AG09319 (cell line): ENCODE measurements at regions not wholly inside any gene's neighbourhood (a gene's known extent, or its start where the extent isn't known, plus 50 kb on each side); places are given as distances from the start of the nearest gene placed in this dataset.

Experiments
- DNase-seq: peaks from one replicate; pipeline ENCODE4 v3.0.0-alpha.2; 2010; ENCODE audit warnings: low read depth; ENCODE audit errors: extremely low read depth
- TF ChIP-seq, protein P1 (sequence below): IDR thresholded peaks from 2 replicates; pipeline ENCODE4 v1.5.1; 2011; ENCODE audit warnings: low read depth, mild to moderate bottlenecking, inconsistent platforms, low read length, moderate library complexity

DNA sequence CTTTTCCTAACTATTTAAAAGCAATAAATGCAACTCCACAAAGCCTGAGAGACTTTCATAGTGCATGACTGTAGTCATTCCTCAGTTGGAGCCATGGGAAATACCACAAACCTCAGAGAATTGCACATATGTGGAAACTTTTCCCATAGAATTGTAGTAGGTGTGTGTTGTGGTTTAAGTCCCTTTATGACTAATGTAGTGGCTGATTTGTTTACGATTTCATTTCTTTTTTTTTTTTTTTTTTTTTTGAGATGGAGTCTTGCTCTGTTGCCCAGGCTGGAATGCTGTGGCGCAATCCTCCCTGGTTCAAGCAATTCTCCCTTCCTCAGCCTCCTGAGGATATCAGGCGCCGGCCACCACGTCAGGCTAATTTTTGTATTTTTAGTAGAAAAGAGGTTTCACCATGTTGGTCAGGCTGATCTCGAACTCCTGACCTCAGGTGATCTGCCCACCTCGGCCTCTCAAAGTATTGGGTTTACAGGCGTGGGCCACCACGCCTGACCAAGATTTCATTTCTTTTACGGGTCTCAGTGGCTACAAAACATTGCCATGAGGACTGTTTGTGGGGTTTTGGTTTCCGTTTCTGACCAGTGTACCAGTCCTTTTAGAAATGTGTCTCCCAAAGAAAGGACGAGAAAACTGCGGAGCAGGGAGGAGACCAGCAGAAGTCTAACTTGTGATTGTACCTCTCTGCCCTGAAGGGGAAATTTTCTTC is 212.1 kb upstream of the MARCKS start:
- peak; percentile 90 for DNase-seq
- TF ChIP-seq, protein P1, sequence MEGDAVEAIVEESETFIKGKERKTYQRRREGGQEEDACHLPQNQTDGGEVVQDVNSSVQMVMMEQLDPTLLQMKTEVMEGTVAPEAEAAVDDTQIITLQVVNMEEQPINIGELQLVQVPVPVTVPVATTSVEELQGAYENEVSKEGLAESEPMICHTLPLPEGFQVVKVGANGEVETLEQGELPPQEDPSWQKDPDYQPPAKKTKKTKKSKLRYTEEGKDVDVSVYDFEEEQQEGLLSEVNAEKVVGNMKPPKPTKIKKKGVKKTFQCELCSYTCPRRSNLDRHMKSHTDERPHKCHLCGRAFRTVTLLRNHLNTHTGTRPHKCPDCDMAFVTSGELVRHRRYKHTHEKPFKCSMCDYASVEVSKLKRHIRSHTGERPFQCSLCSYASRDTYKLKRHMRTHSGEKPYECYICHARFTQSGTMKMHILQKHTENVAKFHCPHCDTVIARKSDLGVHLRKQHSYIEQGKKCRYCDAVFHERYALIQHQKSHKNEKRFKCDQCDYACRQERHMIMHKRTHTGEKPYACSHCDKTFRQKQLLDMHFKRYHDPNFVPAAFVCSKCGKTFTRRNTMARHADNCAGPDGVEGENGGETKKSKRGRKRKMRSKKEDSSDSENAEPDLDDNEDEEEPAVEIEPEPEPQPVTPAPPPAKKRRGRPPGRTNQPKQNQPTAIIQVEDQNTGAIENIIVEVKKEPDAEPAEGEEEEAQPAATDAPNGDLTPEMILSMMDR = no peak

DNA sequence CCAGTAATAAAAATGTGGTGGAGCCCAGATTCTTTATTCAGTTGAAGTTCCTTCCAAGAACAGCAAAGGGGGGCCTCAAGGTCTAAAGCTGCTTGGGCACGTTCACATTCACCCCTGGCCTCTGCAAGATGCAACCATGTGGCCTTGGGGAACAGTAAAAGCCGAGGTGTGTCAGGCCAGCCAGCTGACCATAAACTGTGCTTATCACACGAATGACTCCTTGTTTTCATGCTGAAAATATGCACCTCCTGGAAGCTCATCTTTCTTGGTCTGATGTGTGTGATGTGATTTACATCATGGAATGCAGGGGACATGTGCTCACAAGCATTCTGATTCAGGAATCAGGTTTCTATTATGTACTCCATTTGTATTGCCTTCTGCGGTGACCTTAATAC is 211.6 kb upstream of the MARCKS start:
- TF ChIP-seq, protein P1 = no peak
- peak; percentile 40 for DNase-seq

DNA sequence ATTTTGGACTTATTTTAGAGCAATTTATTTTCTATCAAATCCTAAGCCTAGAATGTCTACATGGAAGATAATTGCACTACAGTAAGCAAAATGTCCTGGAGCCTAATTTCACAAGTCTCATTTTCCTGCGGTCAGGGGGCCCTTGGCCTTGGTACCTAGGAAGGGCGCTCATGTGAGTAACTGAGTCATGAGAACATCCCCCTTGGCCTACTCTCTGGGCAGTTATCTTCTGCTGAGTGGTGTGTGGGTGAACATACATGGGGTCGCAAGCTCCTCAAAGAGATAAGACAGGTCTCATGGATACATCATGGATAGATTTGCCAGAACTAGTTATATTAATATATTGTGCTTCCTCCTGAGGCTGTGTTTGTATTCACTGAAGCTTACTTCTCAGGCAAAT is 211.2 kb upstream of the MARCKS start:
- TF ChIP-seq, protein P1 = no peak
- no peak for DNase-seq

DNA sequence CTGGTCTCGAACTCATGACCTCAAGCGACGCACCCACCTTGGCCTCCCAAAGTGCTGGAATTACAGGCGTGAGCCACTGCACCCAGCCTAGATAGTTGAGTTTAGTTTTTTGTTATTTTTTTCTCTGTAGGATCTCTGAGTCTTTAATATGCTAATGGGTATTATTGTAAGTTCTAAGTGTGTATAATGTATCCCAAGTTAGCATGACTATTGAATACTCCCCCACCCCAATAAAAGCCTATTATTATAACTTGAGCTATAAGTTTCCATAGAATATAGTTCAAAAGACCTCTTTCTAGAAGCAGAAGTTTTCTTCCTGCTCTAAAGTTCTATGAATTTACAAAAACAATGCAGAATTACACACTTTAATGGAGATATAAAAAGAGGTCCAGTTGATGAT is 210.4 kb upstream of the MARCKS start:
- TF ChIP-seq, protein P1 = no peak
- DNase-seq = no peak

DNA sequence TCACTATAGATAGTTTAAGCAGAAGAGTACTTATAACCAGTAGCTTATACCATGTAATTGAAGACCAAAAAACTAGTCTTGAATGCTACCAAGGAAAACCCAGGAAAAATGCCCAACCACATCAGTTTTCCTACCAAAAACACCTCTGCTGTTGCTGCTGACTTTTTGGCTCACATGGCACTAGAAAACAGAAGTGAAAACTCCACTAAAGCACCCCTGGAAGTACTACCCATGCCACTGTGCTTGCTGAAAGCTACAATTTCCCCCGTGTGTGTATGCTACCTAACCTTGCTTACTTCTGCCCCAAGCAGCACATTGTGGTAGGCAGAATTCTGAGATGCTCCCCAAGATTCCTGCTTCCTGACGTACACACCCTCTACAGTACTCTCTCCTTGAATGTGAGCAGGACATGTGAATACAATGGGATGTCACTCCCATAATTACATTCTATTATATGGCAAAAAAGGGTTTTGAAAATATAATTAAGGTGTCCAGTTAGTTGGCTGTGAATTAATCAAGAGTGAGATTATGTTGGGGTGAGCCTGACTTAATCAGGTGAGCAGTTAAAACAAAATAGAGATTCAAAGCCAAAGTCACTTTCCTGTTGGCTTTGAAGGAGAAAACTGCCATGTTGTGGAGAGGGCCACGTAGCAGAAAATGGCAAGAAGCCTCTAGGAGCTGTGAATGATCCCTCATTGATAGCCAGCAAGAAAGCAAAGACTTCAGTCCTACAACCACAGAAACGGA is 209.8 kb upstream of the MARCKS start:
- TF ChIP-seq, protein P1 = no peak
- DNase-seq = no peak

DNA sequence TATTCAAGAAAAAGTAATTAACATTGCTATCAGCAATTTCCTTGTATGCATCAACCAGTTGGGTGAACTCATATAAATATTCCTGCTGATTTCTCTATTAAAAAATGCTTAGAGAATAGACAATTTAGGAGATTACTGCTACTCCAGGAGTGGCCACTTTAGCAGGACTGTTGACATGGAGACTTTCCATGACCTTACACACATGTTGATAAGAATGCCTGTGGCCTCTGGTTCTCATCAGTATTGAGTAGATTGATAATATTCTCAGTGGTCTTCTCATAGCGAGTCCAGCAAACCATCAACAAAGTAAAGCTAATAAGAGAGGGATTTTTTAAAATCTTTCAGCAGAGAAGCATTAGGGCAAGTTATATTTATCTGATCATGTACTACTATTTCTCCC is 208.4 kb upstream of the MARCKS start:
- no peak for DNase-seq
- TF ChIP-seq, protein P1 = no peak

DNA sequence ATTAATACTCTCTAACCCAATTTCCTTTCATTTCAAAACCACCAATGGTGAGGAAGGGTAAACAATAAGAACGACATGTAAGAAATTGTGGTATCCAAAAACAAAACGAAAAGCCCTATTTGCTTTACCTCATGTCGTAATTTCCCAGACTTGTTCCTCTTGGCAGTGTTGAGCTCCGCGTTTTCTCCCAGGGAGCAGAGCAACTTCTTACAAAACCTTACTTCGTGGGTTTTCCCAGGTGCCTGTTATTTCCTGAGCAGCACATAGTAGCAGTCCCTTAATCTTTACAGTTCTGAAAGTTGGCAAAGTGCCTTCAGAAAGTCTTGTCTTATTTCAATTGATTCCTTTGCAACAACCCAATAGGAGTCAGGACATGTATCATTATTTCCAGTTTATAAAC is 207.9 kb upstream of the MARCKS start:
- DNase-seq = no peak
- TF ChIP-seq, protein P1 = no peak
